NT2/D1 (cell line): ENCODE measurements at regions not wholly inside any gene's neighbourhood (a gene's known extent, or its start where the extent isn't known, plus 50 kb on each side); places are given as distances from the start of the nearest gene placed in this dataset.

Experiments used
- YY1 ChIP-seq: IDR thresholded peaks from 2 replicates; pipeline ENCODE4 v1.6.1; 2011; ENCODE audit not compliant: insufficient read length, insufficient read depth
- ZNF274 ChIP-seq: IDR thresholded peaks from 2 replicates; pipeline ENCODE4 v1.6.1; 2011; ENCODE audit warnings: mild to moderate bottlenecking, low read depth, low read length

- no peak for TF ChIP-seq ZNF274
- TF ChIP-seq YY1, result no peak
Measured at GRCh38 chrX:78603908-78604307, 55.2 kb downstream of the RTL3 start.
